NCI-H2081 treated with DMSO at 0.1 percent for 48 hours (cell line): ENCODE measurements at regions not wholly inside any gene's neighbourhood (a gene's known extent, or its start where the extent isn't known, plus 50 kb on each side); places are given as distances from the start of the nearest gene placed in this dataset.
A peak's percentile ranks its signal among the peaks of the same experiment; 100 is the strongest.

ENCODE experiments used
- DNase-seq: peaks from one replicate; lab custom pipeline; 2025; lab: John Stamatoyannopoulos, UW

- DNase-seq, result no peak
Measured at GRCh38 chr12:89920866-89921265, 212.2 kb upstream of the ATP2B1 start.

GRCh38 chr12:89919241-89919906 lies 210.7 kb upstream of the ATP2B1 start:
- no peak for DNase-seq

GRCh38 chr12:89918172-89918846 lies 209.7 kb upstream of the ATP2B1 start:
- DNase-seq, result no peak

- no peak for DNase-seq
Measured at GRCh38 chr12:89909753-89910152, 201.1 kb upstream of the ATP2B1 start.

- DNase-seq, result no peak
Measured at GRCh38 chr12:89907659-89908058, 199.0 kb upstream of the ATP2B1 start.

GRCh38 chr12:89906824-89907223 lies 198.2 kb upstream of the ATP2B1 start:
- no peak for DNase-seq

GRCh38 chr12:89906178-89906577 lies 197.5 kb upstream of the ATP2B1 start:
- DNase-seq, result no peak

- no peak for DNase-seq
Measured at GRCh38 chr12:89901906-89902642, 193.4 kb upstream of the ATP2B1 start.

GRCh38 chr12:89901319-89901718 lies 192.7 kb upstream of the ATP2B1 start:
- DNase-seq, result no peak

GRCh38 chr12:89899651-89900050 lies 191.0 kb upstream of the ATP2B1 start:
- no peak for DNase-seq

GRCh38 chr12:89895591-89895990 lies 187.0 kb upstream of the ATP2B1 start:
- no peak for DNase-seq

GRCh38 chr12:89895101-89895500 lies 186.5 kb upstream of the ATP2B1 start:
- DNase-seq, result no peak

- no peak for DNase-seq
Measured at GRCh38 chr12:89893972-89894706, 185.5 kb upstream of the ATP2B1 start.

- no peak for DNase-seq
Measured at GRCh38 chr12:89892436-89892835, 183.8 kb upstream of the ATP2B1 start.

- DNase-seq, result no peak
Measured at GRCh38 chr12:89891933-89892332, 183.3 kb upstream of the ATP2B1 start.

GRCh38 chr12:89890161-89890560 lies 181.5 kb upstream of the ATP2B1 start:
- DNase-seq, result no peak

- no peak for DNase-seq
Measured at GRCh38 chr12:89889062-89889461, 180.4 kb upstream of the ATP2B1 start.

- no peak for DNase-seq
Measured at GRCh38 chr12:89884952-89885351, 176.3 kb upstream of the ATP2B1 start.

- DNase-seq, result no peak
Measured at GRCh38 chr12:89884416-89884898, 175.8 kb upstream of the ATP2B1 start.

- DNase-seq, result peak; percentile 82
Measured at GRCh38 chr12:89883630-89884389, 175.2 kb upstream of the ATP2B1 start.

- DNase-seq, result no peak
Measured at GRCh38 chr12:89882792-89883191, 174.2 kb upstream of the ATP2B1 start.

GRCh38 chr12:89882050-89882449 lies 173.4 kb upstream of the ATP2B1 start:
- DNase-seq, result no peak
